Activated naive CD4-positive, alpha-beta T cell treated with anti-CD3 and anti-CD28 coated beads, Interleukin-2, amount 10 ng/mL, durations not matched to agents 7 days and 5 days (primary cell): ENCODE measurements at regions not wholly inside any gene's neighbourhood (a gene's known extent, or its start where the extent isn't known, plus 50 kb on each side); places are given as distances from the start of the nearest gene placed in this dataset.
A peak's percentile ranks its signal among the peaks of the same experiment; 100 is the strongest.
"Not testable (repeated sequence)": the region's sequence is repeated elsewhere in the genome, so short reads cannot be mapped to it uniquely, and the experiment has no call there.

Experiments
- CTCF ChIA-PET: fragments of 350-600 bp; sonication (Branson Sonifier 250); formaldehyde crosslinking; loops from one replicate; lab custom pipeline; 2021; ENCODE audit warnings: antibody characterized with exemption; lab: Charles Lee
- DNase-seq: peaks from one replicate; pipeline ENCODE4 v3.0.0-alpha.2; 2020
- H3K27ac Mint-ChIP-seq: one replicate; pipeline ENCODE4 v1.8.0; 2021; ENCODE audit warnings: mild to moderate bottlenecking, moderate library complexity, mixed read lengths
- H3K27me3 Mint-ChIP-seq: one replicate; pipeline ENCODE4 v1.8.0; 2021; ENCODE audit warnings: mild to moderate bottlenecking, mixed read lengths
- H3K36me3 Mint-ChIP-seq: one replicate; pipeline ENCODE4 v1.8.0; 2021; ENCODE audit warnings: mixed read lengths
- H3K4me1 Mint-ChIP-seq: one replicate; pipeline ENCODE4 v1.8.0; 2021; ENCODE audit warnings: mixed read lengths
- H3K4me3 Mint-ChIP-seq: one replicate; pipeline ENCODE4 v1.8.0; 2021; ENCODE audit warnings: mild to moderate bottlenecking, moderate library complexity, mixed read lengths
- H3K9me3 Mint-ChIP-seq: one replicate; pipeline ENCODE4 v1.8.0; 2021; ENCODE audit warnings: mixed read lengths

- Mint-ChIP-seq H3K27ac (no peak overlapping the region), H3K4me1 (no peaks in the 10 kb centered on the region), H3K4me3 (no peak overlapping the region), H3K9me3 (peaks cover 2% of the 10 kb centered on the region), H3K36me3 (no peaks in the 10 kb centered on the region), H3K27me3 (no peaks in the 10 kb centered on the region)
- CTCF ChIA-PET = no interaction called here
- DNase-seq = no peak
Measured at GRCh38 chrX:26908218-26908617, 554.9 kb downstream of the PPP4R3C start.

- H3K36me3 Mint-ChIP-seq = no peaks in the 10 kb centered on the region
- no peaks in the 10 kb centered on the region for H3K4me1 Mint-ChIP-seq
- CTCF ChIA-PET = no interaction called here
- DNase-seq = no peak
- no peaks in the 10 kb centered on the region for H3K27me3 Mint-ChIP-seq
- no peak overlapping the region for H3K4me3 Mint-ChIP-seq
- H3K9me3 Mint-ChIP-seq = peaks cover 2% of the 10 kb centered on the region
- H3K27ac Mint-ChIP-seq = no peak overlapping the region
Measured at GRCh38 chrX:26889574-26889973, 573.6 kb downstream of the PPP4R3C start.

GRCh38 chrX:26873736-26874135 lies 589.4 kb downstream of the PPP4R3C start:
- Mint-ChIP-seq H3K27ac (no peak overlapping the region), H3K4me3 (no peak overlapping the region), H3K4me1 (no peaks in the 10 kb centered on the region), H3K36me3 (no peaks in the 10 kb centered on the region), H3K9me3 (no peaks in the 10 kb centered on the region), H3K27me3 (no peaks in the 10 kb centered on the region)
- no peak for DNase-seq
- CTCF ChIA-PET = no interaction called here

GRCh38 chrX:26871967-26872366 lies 591.2 kb downstream of the PPP4R3C start:
- no peaks in the 10 kb centered on the region for H3K36me3 Mint-ChIP-seq
- no peaks in the 10 kb centered on the region for H3K4me1 Mint-ChIP-seq
- H3K4me3 Mint-ChIP-seq = no peak overlapping the region
- DNase-seq = no peak
- CTCF ChIA-PET = no interaction called here
- no peak overlapping the region for H3K27ac Mint-ChIP-seq
- H3K27me3 Mint-ChIP-seq = no peaks in the 10 kb centered on the region
- no peaks in the 10 kb centered on the region for H3K9me3 Mint-ChIP-seq

GRCh38 chrX:26851981-26852380 lies 611.2 kb downstream of the PPP4R3C start:
- Mint-ChIP-seq H3K4me1 (no peaks in the 10 kb centered on the region), H3K36me3 (no peaks in the 10 kb centered on the region), H3K4me3 (no peak overlapping the region), H3K27ac (no peak overlapping the region), H3K9me3 (peaks cover 2% of the 10 kb centered on the region), H3K27me3 (no peaks in the 10 kb centered on the region)
- CTCF ChIA-PET = no interaction called here
- no peak for DNase-seq

GRCh38 chrX:26848511-26848910 lies 614.6 kb downstream of the PPP4R3C start:
- Mint-ChIP-seq H3K4me3 (no peak overlapping the region), H3K27me3 (no peaks in the 10 kb centered on the region), H3K36me3 (no peaks in the 10 kb centered on the region), H3K4me1 (no peaks in the 10 kb centered on the region), H3K9me3 (no peaks in the 10 kb centered on the region), H3K27ac (no peak overlapping the region)
- CTCF ChIA-PET = no interaction called here
- DNase-seq = no peak

- no peak for DNase-seq
- Mint-ChIP-seq H3K27ac (no peak overlapping the region), H3K4me3 (no peak overlapping the region), H3K9me3 (no peaks in the 10 kb centered on the region), H3K4me1 (no peaks in the 10 kb centered on the region), H3K36me3 (no peaks in the 10 kb centered on the region), H3K27me3 (no peaks in the 10 kb centered on the region)
- CTCF ChIA-PET = no interaction called here
Measured at GRCh38 chrX:26845056-26845455, 618.1 kb downstream of the PPP4R3C start.

- no peak for DNase-seq
- Mint-ChIP-seq H3K4me3 (no peak overlapping the region), H3K4me1 (no peaks in the 10 kb centered on the region), H3K36me3 (no peaks in the 10 kb centered on the region), H3K27ac (no peak overlapping the region), H3K9me3 (peaks cover 9% of the 10 kb centered on the region), H3K27me3 (no peaks in the 10 kb centered on the region)
- CTCF ChIA-PET = no interaction called here
Measured at GRCh38 chrX:26822448-26822847, 606.5 kb downstream of the MAGEB5 start.

- Mint-ChIP-seq H3K9me3 (no peaks in the 10 kb centered on the region), H3K4me1 (no peaks in the 10 kb centered on the region), H3K27me3 (no peaks in the 10 kb centered on the region), H3K27ac (no peak overlapping the region), H3K36me3 (no peaks in the 10 kb centered on the region), H3K4me3 (no peak overlapping the region)
- CTCF ChIA-PET = no interaction called here
- DNase-seq = no peak
Measured at GRCh38 chrX:26789751-26790150, 573.8 kb downstream of the MAGEB5 start.

GRCh38 chrX:26788402-26788998 lies 572.5 kb downstream of the MAGEB5 start:
- Mint-ChIP-seq H3K4me3 (no peak overlapping the region), H3K27ac (no peak overlapping the region), H3K27me3 (no peaks in the 10 kb centered on the region), H3K36me3 (no peaks in the 10 kb centered on the region), H3K4me1 (no peaks in the 10 kb centered on the region), H3K9me3 (no peaks in the 10 kb centered on the region)
- CTCF ChIA-PET = no interaction called here
- DNase-seq = no peak

- DNase-seq = peak; percentile 18
- CTCF ChIA-PET = interaction anchor here (1.1 to 1.4 kb wide), 2 partner anchors 13 to 136 kb away, joined by 3 to 4 read pairs; no protein-coding TSS in a partner anchor
- H3K9me3 Mint-ChIP-seq = no peaks in the 10 kb centered on the region
- no peaks in the 10 kb centered on the region for H3K27me3 Mint-ChIP-seq
- no peaks in the 10 kb centered on the region for H3K4me1 Mint-ChIP-seq
- H3K27ac Mint-ChIP-seq = no peak overlapping the region
- H3K36me3 Mint-ChIP-seq = no peaks in the 10 kb centered on the region
- no peak overlapping the region for H3K4me3 Mint-ChIP-seq
Measured at GRCh38 chrX:26783512-26784225, 567.7 kb downstream of the MAGEB5 start.

GRCh38 chrX:26778320-26778888 lies 562.4 kb downstream of the MAGEB5 start:
- Mint-ChIP-seq H3K4me1 (no peaks in the 10 kb centered on the region), H3K27me3 (no peaks in the 10 kb centered on the region), H3K4me3 (no peak overlapping the region), H3K9me3 (peaks cover 6% of the 10 kb centered on the region), H3K27ac (no peak overlapping the region), H3K36me3 (no peaks in the 10 kb centered on the region)
- CTCF ChIA-PET = no interaction called here
- no peak for DNase-seq

GRCh38 chrX:26762253-26762652 lies 546.3 kb downstream of the MAGEB5 start:
- no peaks in the 10 kb centered on the region for H3K9me3 Mint-ChIP-seq
- CTCF ChIA-PET = no interaction called here
- DNase-seq = no peak
- no peak overlapping the region for H3K4me3 Mint-ChIP-seq
- H3K4me1 Mint-ChIP-seq = no peaks in the 10 kb centered on the region
- H3K27ac Mint-ChIP-seq = no peak overlapping the region
- no peaks in the 10 kb centered on the region for H3K36me3 Mint-ChIP-seq
- H3K27me3 Mint-ChIP-seq = no peaks in the 10 kb centered on the region

GRCh38 chrX:26755760-26756159 lies 539.8 kb downstream of the MAGEB5 start:
- CTCF ChIA-PET, H3K9me3 Mint-ChIP-seq, H3K4me1 Mint-ChIP-seq, H3K27me3 Mint-ChIP-seq, H3K27ac Mint-ChIP-seq, H3K4me3 Mint-ChIP-seq, DNase-seq, H3K36me3 Mint-ChIP-seq: not testable (repeated sequence)

- Mint-ChIP-seq H3K27ac (no peak overlapping the region), H3K9me3 (no peaks in the 10 kb centered on the region), H3K4me1 (no peaks in the 10 kb centered on the region), H3K27me3 (no peaks in the 10 kb centered on the region), H3K36me3 (no peaks in the 10 kb centered on the region), H3K4me3 (no peak overlapping the region)
- no peak for DNase-seq
- CTCF ChIA-PET = no interaction called here
Measured at GRCh38 chrX:26747877-26748276, 531.9 kb downstream of the MAGEB5 start.
